ENCODE measurements at regions not wholly inside any gene's neighbourhood (a gene's known extent, or its start where the extent isn't known, plus 50 kb on each side); places are given as distances from the start of the nearest gene placed in this dataset.
"Not testable (repeated sequence)": the region's sequence is repeated elsewhere in the genome, so short reads cannot be mapped to it uniquely, and the experiment has no call there.

GRCh38 chr3:150129166-150129565 is 158.5 kb upstream of the PFN2 start:
- no peak for DNase-seq (ENCODE audit: low spot score)

GRCh38 chr3:150128126-150128525 is 157.4 kb upstream of the PFN2 start:
- no peak for DNase-seq (ENCODE audit: low spot score)

- DNase-seq (ENCODE audit: low spot score), result no peak
Measured at GRCh38 chr3:150127011-150127490, 156.4 kb upstream of the PFN2 start.

GRCh38 chr3:150124142-150124541 is 153.4 kb upstream of the PFN2 start:
- no peak for DNase-seq (ENCODE audit: low spot score)

- DNase-seq (ENCODE audit: low spot score), result not testable (repeated sequence)
Measured at GRCh38 chr3:150123249-150123648, 152.6 kb upstream of the PFN2 start.

GRCh38 chr3:150118219-150118618 is 147.5 kb upstream of the PFN2 start:
- DNase-seq (ENCODE audit: low spot score), result no peak

GRCh38 chr3:150117076-150117475 is 146.4 kb upstream of the PFN2 start:
- DNase-seq (ENCODE audit: low spot score), result no peak

- no peak for DNase-seq (ENCODE audit: low spot score)
Measured at GRCh38 chr3:150116196-150116595, 145.5 kb upstream of the PFN2 start.

GRCh38 chr3:150114873-150115540 is 144.3 kb upstream of the PFN2 start:
- peak; percentile 19 for DNase-seq (ENCODE audit: low spot score)

- DNase-seq (ENCODE audit: low spot score), result no peak
Measured at GRCh38 chr3:150114273-150114672, 143.6 kb upstream of the PFN2 start.

- no peak for DNase-seq (ENCODE audit: low spot score)
Measured at GRCh38 chr3:150110097-150110496, 139.4 kb upstream of the PFN2 start.

- DNase-seq (ENCODE audit: low spot score), result no peak
Measured at GRCh38 chr3:150107429-150108175, 136.9 kb upstream of the PFN2 start.

GRCh38 chr3:150106740-150107428 is 136.2 kb upstream of the PFN2 start:
- DNase-seq (ENCODE audit: low spot score), result peak; percentile 70

GRCh38 chr3:150105886-150106612 is 135.4 kb upstream of the PFN2 start:
- no peak for DNase-seq (ENCODE audit: low spot score)

GRCh38 chr3:150105025-150105424 is 134.3 kb upstream of the PFN2 start:
- DNase-seq (ENCODE audit: low spot score), result no peak

GRCh38 chr3:150104564-150104963 is 133.9 kb upstream of the PFN2 start:
- no peak for DNase-seq (ENCODE audit: low spot score)

- no peak for DNase-seq (ENCODE audit: low spot score)
Measured at GRCh38 chr3:150101016-150101415, 130.3 kb upstream of the PFN2 start.

- DNase-seq (ENCODE audit: low spot score), result no peak
Measured at GRCh38 chr3:150098621-150099020, 127.9 kb upstream of the PFN2 start.

GRCh38 chr3:150097588-150097890 is 126.8 kb upstream of the PFN2 start:
- DNase-seq (ENCODE audit: low spot score), result no peak

- DNase-seq (ENCODE audit: low spot score), result no peak
Measured at GRCh38 chr3:150096700-150097587, 126.2 kb upstream of the PFN2 start.

- DNase-seq (ENCODE audit: low spot score), result no peak
Measured at GRCh38 chr3:150094150-150094933, 123.6 kb upstream of the PFN2 start.
